Fibroblast of villous mesenchyme (primary cell): ENCODE measurements at regions not wholly inside any gene's neighbourhood (a gene's known extent, or its start where the extent isn't known, plus 50 kb on each side); places are given as distances from the start of the nearest gene placed in this dataset.

Source experiments
- DNase-seq: peaks from one replicate; pipeline ENCODE4 v3.0.0-alpha.2; 2010; ENCODE audit warnings: low read depth
- H3K4me3 ChIP-seq: 2 replicates; pipeline ENCODE4 v1.5.1; 2011; ENCODE audit warnings: low read depth, mild to moderate bottlenecking, low read length
- CTCF ChIP-seq: IDR thresholded peaks from 2 replicates; pipeline ENCODE4 v1.5.1; 2012; ENCODE audit warnings: low read depth, mild to moderate bottlenecking, low read length; ENCODE audit not compliant: insufficient read depth

- DNase-seq, result no peak
- TF ChIP-seq CTCF, result no peak
- no peak overlapping the region for H3K4me3 ChIP-seq
Measured at GRCh38 chr4:111500858-111501257, 644.4 kb upstream of the FAM241A start.

GRCh38 chr4:111501946-111502345 lies 643.3 kb upstream of the FAM241A start:
- H3K4me3 ChIP-seq, result no peak overlapping the region
- no peak for TF ChIP-seq CTCF
- no peak for DNase-seq

- no peak for TF ChIP-seq CTCF
- DNase-seq, result no peak
- H3K4me3 ChIP-seq, result no peak overlapping the region
Measured at GRCh38 chr4:111502626-111503025, 642.6 kb upstream of the FAM241A start.

GRCh38 chr4:111506706-111507105 lies 638.5 kb upstream of the FAM241A start:
- no peak for TF ChIP-seq CTCF
- H3K4me3 ChIP-seq, result no peak overlapping the region
- peak; percentile 19 for DNase-seq

GRCh38 chr4:111510535-111510934 lies 634.7 kb upstream of the FAM241A start:
- TF ChIP-seq CTCF, result no peak
- DNase-seq, result no peak

GRCh38 chr4:111512081-111512783 lies 633.0 kb upstream of the FAM241A start:
- no peak overlapping the region for H3K4me3 ChIP-seq
- TF ChIP-seq CTCF, result no peak
- DNase-seq, result peak; percentile 90

More at GRCh38 chr4:111510535-111510934, 634.7 kb upstream of the FAM241A start:
- no peak overlapping the region for H3K4me3 ChIP-seq

- no peak overlapping the region for H3K4me3 ChIP-seq
- DNase-seq, result no peak
- TF ChIP-seq CTCF, result no peak
Measured at GRCh38 chr4:111519683-111520082, 625.6 kb upstream of the FAM241A start.
